ENCODE measurements at regions not wholly inside any gene's neighbourhood (a gene's known extent, or its start where the extent isn't known, plus 50 kb on each side); places are given as distances from the start of the nearest gene placed in this dataset.
"Not testable (repeated sequence)": the region's sequence is repeated elsewhere in the genome, so short reads cannot be mapped to it uniquely, and the experiment has no call there.

DNA sequence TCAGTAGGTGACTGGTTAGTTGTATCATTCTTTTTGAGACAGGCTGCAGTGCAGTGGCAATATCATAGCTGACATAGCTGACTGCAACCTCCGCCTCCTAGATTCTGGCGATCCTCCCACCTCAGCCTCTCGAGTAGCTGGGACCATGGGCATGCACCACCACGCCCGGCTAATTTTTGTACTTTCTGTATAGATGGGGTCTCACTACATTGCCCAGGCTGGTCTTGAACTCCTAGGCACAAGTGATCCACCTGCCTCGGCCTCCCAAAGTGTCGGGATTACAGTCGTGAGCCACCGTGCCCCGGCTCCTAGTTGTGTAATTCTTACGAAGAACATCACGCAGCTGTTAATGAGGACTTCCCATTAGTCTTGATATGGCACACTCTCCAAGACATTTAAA is 123.4 kb upstream of the VKORC1L1 start:
- no peak for DNase-seq

DNA sequence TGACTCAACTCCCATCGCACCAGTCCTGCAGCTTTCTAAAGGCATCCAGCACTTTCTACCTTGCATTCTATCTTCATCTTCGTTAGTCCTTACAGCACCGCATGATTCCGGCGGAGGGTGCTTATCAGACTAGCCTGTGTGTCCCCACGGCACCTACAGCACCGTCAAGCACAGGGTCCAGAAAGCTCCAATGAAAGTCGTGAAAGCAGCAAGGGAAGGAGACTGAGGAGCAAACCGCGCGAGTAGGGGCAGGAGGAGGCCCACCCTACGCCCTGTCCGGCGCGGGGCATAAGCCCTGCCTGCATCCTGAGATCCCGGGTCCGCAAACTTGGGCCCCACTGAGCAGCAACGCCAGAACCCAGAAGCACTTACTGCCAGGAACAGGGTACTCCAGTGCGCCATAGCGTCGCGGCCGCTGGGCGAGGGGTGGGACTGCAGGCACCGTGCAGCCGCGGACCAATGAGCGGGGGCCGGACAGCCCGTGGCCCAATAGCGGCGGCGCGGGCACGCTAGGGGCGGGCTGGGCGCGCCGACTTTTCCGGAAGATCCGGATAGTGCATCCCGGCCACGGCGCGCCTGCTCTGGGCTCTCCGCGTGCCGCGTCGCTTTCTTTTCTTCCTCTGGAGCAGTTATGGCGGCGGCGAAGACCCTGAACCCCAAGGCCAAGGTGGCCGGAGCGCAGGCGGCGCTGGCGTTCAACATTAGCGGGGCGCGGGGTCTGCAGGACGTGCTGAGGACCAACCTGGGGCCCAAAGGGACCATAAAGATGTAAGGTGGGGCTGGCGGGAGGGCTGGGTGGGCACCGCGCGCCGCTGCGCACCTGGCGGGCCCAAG is 122.1 kb upstream of the VKORC1L1 start:
- peak; percentile 84 to 89 for DNase-seq

DNA sequence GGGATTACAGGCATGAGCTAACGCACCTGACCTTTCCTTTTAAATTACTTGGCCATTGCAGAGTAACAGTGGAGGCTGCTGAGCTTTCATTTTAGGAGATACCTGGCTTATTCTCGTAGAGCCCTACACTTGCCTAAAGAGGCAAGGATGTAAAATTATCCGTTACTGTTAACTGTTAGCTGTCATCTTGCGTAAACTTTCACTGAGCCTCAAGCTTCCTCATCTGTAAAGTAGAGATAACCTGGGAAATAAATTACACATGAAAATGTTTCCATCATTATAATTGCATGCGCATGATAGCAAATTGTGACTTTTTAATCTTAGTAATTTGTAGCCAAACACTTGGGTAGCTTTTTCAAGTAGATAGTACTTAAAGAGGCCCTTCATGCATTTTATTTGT is 118.8 kb upstream of the VKORC1L1 start:
- DNase-seq: not testable (repeated sequence)

DNA sequence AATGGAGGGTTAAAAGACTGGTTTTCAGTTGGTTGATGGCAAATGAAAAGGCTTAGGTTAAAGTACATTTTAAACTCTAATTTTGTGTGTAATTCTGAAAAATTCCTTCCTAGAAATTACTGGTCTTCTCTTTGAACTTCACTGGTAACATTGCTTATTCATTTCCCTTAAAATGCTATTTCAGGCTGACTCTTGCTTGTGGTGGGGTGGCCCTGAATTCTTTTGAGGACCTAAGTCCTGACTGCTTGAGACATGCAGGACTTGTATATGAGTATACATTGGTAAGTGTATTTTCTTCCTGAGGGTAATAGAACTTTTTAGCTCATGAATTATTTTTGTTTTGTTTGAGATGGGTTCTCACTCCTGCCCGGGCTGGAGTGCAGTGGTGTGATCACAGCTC is 113.9 kb upstream of the VKORC1L1 start:
- DNase-seq: not testable (repeated sequence)

DNA sequence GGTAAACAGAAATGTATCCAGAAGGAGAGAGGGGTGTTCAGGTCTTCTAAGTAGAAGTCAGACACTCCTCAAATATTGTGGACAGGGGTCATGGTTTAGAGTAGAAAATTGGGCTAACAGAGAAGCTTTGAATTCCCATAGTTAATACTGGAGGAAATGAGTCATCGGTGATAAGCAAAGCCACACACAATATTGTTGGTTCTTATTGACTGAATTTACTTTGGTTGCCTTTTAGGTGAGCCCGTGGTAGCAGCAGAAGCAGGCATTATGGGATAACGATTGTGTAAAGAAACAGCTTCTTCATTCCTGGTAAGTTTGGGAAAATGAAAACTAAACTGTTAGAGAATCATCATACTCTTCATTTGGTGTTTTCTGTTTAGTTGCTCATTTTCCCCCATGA is 110.2 kb upstream of the VKORC1L1 start:
- not testable (repeated sequence) for DNase-seq

DNA sequence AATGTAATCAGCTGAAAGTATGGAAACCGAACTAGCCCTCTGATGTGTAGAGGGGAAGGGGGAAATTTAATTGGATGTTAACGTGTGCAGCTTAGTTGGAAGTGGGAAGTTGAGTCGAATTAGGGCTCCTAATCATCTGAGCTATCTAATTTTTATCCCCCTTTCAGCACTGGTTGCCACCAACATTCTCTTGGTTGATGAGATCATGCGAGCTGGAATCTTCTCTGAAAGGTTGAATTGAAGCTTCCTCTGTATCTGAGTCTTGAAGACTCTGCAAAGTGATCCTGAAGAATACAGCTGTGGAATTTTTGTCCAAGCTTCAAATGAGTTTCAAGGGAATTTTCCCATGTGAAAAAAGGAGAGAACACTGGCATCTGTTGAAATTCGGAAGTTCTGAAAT is 109.8 kb upstream of the VKORC1L1 start:
- not testable (repeated sequence) for DNase-seq

DNA sequence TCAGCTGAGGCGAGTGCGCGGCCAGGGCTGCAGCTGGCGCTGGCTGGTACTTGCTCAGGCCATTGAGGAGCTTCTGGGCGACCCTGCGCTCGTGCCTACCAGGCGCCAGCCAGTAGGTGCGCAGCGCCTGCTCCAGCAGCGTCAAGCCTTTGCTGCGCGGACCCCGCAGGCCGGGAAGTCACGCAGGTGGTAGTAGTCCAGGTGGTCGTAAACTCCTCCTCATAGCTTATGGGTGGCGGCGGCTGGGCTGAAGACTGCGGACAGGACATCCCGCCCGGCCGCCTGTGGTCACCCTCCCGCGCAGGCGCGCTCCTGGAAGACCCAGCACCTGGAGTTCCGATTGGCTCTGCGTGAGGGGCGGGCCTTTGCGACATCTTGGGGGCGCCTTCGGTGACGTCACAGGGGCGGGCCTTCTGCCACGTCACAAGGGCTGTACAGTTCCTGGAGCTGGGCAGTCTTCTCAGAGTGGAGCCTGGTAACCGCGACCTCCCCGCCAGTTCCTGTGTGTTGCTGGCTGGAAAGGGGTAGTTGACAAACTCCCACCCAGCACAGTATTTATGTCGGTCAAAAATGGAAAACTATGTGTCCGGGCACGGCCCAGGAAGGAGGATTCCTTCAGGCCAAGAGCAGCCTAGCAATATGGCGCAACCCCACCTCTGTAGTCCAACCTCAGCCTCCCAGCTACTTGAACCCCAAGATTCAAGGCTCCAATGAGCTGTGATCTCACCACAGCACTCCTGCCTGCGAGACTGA is 102.2 kb upstream of the VKORC1L1 start:
- peak; percentile 93 to 94 for DNase-seq

DNA sequence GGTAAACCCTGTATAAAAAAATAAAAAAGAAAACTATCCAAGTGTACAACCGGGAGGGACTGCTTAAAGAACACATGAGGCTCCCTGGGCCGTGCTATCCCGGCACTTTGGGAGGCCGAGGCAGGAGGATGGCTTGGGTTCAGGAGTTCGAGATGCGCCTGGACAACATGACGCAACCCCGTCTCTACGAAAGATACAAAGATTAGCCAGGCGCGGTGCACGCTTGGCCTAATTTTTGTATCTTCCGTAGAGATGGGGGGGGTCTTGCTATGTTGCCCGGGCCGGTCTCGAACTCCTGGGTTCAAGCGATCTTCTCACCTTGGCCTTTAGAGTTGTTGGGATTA is 101.7 kb upstream of the VKORC1L1 start:
- DNase-seq: not testable (repeated sequence)

DNA sequence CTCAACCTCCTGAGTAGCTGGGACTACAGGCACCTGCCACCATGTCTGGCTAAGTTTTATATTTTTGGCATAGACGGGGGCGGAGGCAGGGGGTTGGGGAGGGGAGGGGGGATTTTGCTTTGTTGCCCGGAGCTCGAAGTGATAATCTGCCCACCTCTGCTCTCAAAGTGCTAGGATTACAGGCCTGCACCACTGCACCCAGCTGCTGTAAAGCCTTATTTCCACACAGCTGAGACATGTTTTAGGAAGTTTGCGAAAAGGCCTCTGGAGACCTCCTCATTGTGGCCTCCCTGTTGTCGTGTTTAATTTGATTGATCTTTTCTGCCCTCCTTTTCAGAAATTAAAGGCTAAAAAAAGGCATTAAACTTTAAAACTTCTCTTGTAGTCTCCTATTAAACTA is 96.2 kb upstream of the VKORC1L1 start:
- DNase-seq: not testable (repeated sequence)

DNA sequence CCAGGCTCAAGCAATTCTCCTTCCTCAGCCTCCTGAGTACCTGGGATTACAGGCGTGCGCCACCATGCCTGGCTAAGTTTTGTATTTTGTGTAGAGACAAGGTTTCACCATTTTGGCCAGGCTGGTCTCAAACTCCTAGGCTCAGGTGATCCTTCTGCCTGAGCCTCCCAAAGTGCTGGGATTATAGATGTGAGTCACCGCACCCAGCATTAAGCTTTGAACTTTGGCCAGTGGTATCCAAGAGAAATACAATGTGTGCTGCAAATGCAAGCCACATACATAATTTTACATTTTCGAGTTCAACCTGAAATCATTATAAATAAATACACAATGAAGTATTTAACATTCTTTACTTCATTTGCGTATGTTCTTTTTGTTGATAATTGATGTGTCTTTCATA is 82.9 kb upstream of the VKORC1L1 start:
- not testable (repeated sequence) for DNase-seq

DNA sequence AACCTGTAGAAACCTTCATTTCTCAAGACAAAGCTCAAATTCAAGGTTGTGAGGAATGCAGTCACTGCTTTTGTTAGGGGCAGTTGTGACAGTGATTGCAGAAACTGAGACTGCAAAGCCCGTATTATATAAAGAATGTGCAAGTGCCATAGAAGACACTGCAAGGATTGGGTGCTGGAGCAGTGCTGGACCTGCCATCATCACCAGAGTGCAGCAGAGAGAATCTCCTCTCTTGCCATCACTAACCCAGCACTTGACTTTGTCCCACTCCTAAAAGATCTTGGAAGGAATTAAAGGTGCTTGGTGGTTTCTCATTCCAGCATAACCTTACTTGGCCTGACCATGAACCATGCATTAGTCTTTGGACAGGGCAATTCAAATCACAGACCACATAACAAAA is 81.1 kb upstream of the VKORC1L1 start:
- DNase-seq: not testable (repeated sequence)

DNA sequence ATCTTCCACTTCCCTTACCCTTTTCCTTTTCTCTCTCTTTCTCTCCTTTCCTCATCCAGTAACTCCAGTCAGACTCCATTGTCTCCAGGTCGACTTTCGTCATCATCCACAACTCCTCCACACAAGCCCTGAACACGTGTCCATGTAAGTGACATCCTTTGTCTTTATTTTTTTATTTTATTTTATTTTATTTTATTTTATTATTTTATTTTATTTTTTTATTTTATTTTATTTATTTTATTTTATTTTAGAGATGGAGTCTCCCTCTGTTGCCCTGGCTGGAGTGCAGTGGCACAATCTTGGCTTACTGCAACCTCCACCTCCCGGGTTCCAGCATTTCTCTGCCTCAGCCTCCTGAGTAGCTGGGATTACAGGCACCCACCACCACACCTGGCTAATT is 80.1 kb upstream of the VKORC1L1 start:
- not testable (repeated sequence) for DNase-seq

DNA sequence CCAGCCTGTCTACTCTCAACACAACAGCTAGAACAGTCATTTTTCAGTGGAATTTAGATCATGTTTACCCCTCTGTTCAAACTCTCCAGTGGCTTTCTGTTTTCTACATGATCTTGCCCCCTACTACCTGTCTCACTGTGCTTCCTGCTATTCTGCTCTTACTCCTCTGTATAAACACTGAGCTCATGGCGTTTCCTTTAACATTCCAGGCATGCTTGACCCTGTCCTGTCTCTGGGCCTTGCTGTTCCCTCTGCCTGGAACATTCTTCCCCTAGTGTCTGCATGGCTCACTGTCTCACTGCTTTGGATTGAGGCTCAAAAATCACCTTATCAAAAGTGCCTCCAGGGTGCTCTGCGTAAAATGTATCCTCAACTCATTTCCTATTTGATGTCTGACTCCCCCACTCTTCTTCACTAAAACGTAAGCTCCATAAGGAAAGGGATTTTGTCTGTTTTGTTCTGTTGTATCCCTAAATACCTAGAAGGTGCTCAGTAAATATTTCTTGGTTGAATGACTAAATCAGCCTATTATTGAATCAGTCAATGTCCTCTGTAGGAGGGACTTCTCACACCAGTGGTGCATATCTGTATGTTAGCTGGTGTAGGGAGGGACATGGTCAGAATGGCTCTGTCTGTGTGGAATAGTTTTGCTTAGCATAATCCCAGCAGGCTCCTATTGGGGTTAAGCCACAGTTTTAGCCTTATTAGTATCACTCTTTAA is 78.0 kb upstream of the VKORC1L1 start:
- DNase-seq: not testable (repeated sequence)

DNA sequence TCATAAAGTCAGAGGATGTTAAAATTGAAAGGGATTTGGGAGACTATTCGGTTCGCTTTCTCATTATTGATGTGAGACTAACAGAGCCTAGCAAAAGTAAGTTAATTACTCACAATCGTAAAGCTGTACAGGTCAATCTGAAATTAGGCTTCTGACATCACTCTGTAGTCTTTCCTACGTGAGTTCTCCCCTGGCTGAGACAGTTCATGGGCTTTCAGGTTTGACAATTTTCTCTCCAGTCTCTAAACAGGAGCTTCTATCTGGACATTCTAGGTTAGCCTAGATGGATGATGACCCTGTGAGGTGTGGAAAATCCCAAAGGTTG is 77.5 kb upstream of the VKORC1L1 start:
- DNase-seq: not testable (repeated sequence)

DNA sequence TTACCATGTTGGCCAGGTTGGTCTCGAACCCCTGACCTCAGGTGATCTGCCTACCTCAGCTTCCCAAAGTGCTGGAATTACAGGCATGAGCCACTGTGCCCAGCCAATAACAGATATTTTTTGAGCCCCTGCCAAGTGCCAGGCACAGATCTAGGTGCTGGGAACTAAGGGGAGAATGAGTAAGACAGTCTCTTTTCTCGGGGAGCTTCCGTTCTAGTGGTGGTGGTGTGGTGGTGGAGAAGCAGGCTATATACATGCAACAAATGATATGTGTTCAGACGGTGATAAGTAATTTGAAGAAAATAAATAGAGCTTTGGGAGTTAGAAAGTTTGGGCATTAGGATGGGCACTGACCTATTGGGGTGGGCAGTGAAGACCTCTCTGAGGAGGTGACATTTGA is 76.7 kb upstream of the VKORC1L1 start:
- no peak for DNase-seq

DNA sequence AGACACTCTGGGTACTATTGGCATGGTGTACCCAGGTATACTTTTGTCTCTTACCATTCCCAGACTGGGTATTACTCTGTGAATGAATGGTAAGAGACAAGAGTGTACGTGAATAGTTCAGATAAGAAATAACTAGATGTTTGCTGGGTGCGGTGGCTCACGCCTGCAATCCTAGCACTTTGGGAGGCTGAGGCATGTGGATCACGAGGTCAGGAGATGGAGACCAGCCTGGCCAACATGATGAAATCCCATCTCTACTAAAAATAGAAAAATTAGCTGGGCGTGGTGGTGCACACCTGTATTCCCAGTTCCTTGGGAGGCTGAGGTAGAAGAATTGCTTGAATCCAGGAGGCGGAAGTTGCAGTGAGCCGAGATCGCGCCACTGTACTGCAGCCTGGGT is 75.8 kb upstream of the VKORC1L1 start:
- DNase-seq: not testable (repeated sequence)

DNA sequence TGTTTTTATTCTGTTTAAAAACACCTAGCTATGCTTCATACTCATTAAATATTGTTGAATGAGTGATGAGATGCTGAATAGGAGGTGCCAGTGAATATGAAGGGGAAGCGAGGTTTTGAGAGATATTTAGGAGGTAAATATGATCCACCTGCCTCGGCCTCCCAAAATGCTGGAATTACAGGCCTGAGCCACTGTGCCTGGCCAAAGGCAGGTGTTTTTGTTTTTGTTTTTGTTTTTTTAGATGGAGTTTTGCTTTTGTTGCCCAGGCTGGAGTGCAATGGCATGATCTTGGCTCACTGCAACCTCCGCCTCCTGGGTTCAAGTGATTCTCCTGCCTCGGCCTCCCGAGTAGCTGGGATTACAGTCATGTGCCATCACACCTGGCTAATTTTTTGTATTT is 75.3 kb upstream of the VKORC1L1 start:
- not testable (repeated sequence) for DNase-seq

DNA sequence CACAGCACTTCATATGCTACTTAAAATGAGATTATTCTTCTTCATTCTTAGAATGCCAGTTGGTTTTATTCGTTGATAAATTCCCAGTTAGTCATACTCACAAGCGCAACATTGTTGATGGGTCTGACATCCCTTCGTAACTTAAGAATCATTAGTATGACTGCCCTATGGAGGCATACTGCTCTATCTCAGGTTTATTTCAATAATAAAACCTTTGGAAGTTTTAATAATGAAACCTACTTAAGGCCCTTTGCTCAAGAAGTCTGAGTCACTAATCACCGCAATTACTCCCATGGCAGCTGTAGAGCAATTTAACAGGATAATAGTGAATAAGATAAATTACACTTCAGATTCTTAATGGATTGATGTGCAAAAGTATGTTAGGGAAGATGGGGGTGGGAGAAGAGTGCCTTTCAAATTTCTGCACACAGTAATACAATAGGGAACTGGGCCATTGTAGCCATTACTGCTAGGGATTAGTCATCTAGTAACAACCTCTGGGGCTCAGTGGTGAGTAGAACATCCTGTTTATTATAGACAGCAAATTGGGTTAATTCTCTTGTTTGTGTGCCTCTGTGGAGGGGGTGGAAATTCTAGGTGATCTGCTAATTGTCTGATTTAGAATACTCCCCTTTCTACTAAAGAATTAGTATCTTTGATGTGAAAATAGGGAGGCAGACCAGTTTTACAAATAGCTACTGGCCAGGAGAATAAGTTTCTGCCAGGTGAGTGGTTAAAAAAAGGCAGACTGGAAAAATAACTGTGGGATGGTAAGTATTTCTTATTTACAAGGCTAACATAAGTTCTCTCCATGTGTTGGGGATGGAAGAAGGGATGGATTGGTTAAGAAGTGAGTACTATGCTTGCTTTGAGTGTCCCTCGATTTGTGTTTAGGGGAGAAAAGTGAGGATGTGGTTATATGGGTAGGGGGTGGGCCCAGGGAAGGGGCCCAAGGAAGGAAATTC is 74.5 kb upstream of the VKORC1L1 start:
- no peak for DNase-seq

DNA sequence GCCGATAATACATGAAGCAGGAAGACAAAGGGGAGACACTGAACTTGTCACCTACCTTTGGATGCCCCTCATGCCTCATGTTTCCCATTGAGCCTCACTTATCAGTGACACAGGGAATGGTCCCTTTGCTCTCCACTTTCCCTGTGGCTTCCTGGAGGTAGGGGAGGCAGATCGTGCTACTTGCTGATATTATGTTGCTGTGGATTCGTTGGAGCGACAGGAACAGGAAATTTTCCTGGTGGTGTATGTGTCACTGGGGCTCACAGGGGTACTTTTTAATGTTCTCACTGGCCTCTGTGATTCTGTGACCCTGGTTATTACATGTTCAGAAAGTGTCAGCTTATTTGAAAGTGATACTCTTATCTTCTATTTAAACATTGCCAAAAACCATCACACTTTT is 72.7 kb upstream of the VKORC1L1 start:
- not testable (repeated sequence) for DNase-seq

DNA sequence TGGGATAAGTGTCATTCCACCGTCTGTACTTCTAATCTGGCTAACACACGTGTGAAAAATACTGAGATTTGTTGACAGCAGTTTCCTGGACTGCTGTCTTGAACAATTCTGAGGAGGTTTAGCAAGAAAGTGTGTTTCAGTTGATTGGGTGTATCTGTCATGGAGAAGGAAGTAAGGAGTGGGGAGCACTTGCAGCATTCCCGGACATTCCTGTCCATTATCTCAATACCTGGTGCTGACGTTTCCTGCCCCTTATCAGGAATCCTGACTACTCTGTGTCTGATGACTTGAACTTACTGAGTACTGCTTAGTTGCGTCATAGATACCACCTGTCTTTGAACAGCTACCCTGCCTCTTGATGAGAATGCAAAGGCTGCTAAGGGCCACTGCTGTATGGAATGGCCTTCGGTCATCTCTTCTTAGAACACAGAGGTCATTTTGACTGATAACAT is 72.0 kb upstream of the VKORC1L1 start:
- no peak for DNase-seq

DNA sequence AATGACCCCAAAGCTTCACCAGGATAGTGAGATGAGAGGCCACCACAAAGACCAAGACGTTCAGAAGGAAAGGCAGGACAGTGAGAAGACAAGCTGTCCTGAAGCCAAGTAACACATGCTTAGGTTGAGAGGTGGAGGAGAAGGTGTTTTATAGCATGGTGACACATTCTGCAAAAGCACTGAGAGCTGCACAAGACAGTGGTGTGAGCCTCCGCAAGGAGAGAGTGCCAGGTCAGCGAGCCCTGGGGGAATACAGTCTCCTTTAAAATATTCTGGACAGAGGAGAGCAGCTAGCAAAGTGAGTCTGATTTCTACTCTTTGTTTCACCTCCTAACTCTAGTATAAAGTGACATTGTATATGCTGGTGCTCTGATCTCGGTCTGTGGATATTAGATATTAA is 68.0 kb upstream of the VKORC1L1 start:
- no peak for DNase-seq

DNA sequence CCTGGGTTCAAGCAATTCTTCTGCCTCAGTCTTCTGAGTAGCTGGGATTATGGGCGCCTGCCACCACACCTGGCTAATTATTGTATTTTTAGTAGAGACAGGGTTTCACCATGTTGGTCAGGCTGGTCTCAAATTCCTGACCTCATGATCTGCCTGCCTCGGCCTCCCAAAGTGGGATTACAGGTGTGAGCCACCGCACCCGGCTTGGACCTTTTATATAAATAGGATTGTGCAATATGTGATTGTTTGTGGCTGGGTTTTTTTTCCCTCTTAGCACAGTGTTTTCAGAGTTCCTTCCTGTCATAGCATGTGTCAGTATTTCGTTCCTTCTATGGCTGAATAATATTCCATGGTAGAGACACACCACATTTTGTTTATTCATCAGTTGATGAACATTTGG is 65.8 kb upstream of the VKORC1L1 start:
- not testable (repeated sequence) for DNase-seq

All from stimulated activated CD4-positive, alpha-beta T cell treated with anti-CD3 and anti-CD28 coated beads, Interleukin-4, amount 100 ng/mL, for 4 hours (primary cell).